ENCODE measurements at regions not wholly inside any gene's neighbourhood (a gene's known extent, or its start where the extent isn't known, plus 50 kb on each side); places are given as distances from the start of the nearest gene placed in this dataset.

- intact Hi-C loops (cut with DNase I) = no loop called here
- DNase-seq = peak in 2 of 10 donors; percentile 69 to 74
Measured at GRCh38 chr2:387980-388421, 100.1 kb upstream of the ALKAL2 start.

- peak in 2 of 10 donors; percentile 24 to 40 for DNase-seq
- intact Hi-C loops (cut with DNase I) = no loop called here
Measured at GRCh38 chr2:386406-387103, 98.7 kb upstream of the ALKAL2 start.

- no peak for DNase-seq
- intact Hi-C loops (cut with DNase I) = no loop called here
Measured at GRCh38 chr2:385785-386184, 97.9 kb upstream of the ALKAL2 start.

- intact Hi-C loops (cut with DNase I) = no loop called here
Measured at GRCh38 chr2:385061-385460, 97.2 kb upstream of the ALKAL2 start.

GRCh38 chr2:383888-384287 lies 96.0 kb upstream of the ALKAL2 start:
- intact Hi-C loops (cut with DNase I) = no loop called here

More at GRCh38 chr2:385061-385460, 97.2 kb upstream of the ALKAL2 start:
- peak in 2 of 10 donors; percentile 33 to 57 for DNase-seq

GRCh38 chr2:383178-383577 lies 95.3 kb upstream of the ALKAL2 start:
- peak in 8 of 10 donors; percentile 47 to 94 (median 64) for DNase-seq
- intact Hi-C loops (cut with DNase I) = no loop called here

More at GRCh38 chr2:383888-384287, 96.0 kb upstream of the ALKAL2 start:
- DNase-seq = peak in 2 of 10 donors; percentile 44 to 79

GRCh38 chr2:382728-383022 lies 94.8 kb upstream of the ALKAL2 start:
- DNase-seq = peak in 2 of 10 donors; percentile 49 to 50
- intact Hi-C loops (cut with DNase I) = no loop called here

GRCh38 chr2:381941-382727 lies 94.2 kb upstream of the ALKAL2 start:
- peak in 1 of 10 donors; percentile 47 for DNase-seq
- intact Hi-C loops (cut with DNase I) = no loop called here

GRCh38 chr2:381181-381580 lies 93.3 kb upstream of the ALKAL2 start:
- intact Hi-C loops (cut with DNase I) = no loop called here
- peak in 1 of 10 donors; percentile 54 for DNase-seq

GRCh38 chr2:380772-381171 lies 92.9 kb upstream of the ALKAL2 start:
- DNase-seq = no peak
- intact Hi-C loops (cut with DNase I) = no loop called here

GRCh38 chr2:380221-380620 lies 92.3 kb upstream of the ALKAL2 start:
- no peak for DNase-seq
- intact Hi-C loops (cut with DNase I) = no loop called here

GRCh38 chr2:379778-380177 lies 91.9 kb upstream of the ALKAL2 start:
- intact Hi-C loops (cut with DNase I) = no loop called here
- peak in 1 of 10 donors; percentile 41 for DNase-seq

- intact Hi-C loops (cut with DNase I) = no loop called here
Measured at GRCh38 chr2:378364-378763, 90.5 kb upstream of the ALKAL2 start.

GRCh38 chr2:377414-377813 lies 89.5 kb upstream of the ALKAL2 start:
- no peak for DNase-seq
- intact Hi-C loops (cut with DNase I) = no loop called here

More at GRCh38 chr2:378364-378763, 90.5 kb upstream of the ALKAL2 start:
- no peak for DNase-seq

GRCh38 chr2:375956-376307 lies 88.0 kb upstream of the ALKAL2 start:
- no peak for DNase-seq
- intact Hi-C loops (cut with DNase I) = no loop called here

- peak in 3 of 10 donors; percentile 33 to 75 (median 46) for DNase-seq
- intact Hi-C loops (cut with DNase I) = no loop called here
Measured at GRCh38 chr2:375270-375955, 87.5 kb upstream of the ALKAL2 start.

GRCh38 chr2:368386-368785 lies 80.5 kb upstream of the ALKAL2 start:
- intact Hi-C loops (cut with DNase I) = no loop called here
- DNase-seq = peak in 1 of 10 donors; percentile 42

GRCh38 chr2:367246-367645 lies 79.4 kb upstream of the ALKAL2 start:
- DNase-seq = no peak

GRCh38 chr2:366706-367105 lies 78.8 kb upstream of the ALKAL2 start:
- intact Hi-C loops (cut with DNase I) = no loop called here
- peak in 1 of 10 donors; percentile 25 for DNase-seq

More at GRCh38 chr2:367246-367645, 79.4 kb upstream of the ALKAL2 start:
- intact Hi-C loops (cut with DNase I) = no loop called here

- intact Hi-C loops (cut with DNase I) = no loop called here
- DNase-seq = peak in 1 of 10 donors; percentile 65
Measured at GRCh38 chr2:365367-366275, 77.7 kb upstream of the ALKAL2 start.
